Renal cortical epithelial cell (primary cell): ENCODE measurements at regions not wholly inside any gene's neighbourhood (a gene's known extent, or its start where the extent isn't known, plus 50 kb on each side); places are given as distances from the start of the nearest gene placed in this dataset.

Experiments
- DNase-seq: peaks from one replicate; pipeline ENCODE4 v3.0.0-alpha.2; 2011; ENCODE audit warnings: low read depth

DNA sequence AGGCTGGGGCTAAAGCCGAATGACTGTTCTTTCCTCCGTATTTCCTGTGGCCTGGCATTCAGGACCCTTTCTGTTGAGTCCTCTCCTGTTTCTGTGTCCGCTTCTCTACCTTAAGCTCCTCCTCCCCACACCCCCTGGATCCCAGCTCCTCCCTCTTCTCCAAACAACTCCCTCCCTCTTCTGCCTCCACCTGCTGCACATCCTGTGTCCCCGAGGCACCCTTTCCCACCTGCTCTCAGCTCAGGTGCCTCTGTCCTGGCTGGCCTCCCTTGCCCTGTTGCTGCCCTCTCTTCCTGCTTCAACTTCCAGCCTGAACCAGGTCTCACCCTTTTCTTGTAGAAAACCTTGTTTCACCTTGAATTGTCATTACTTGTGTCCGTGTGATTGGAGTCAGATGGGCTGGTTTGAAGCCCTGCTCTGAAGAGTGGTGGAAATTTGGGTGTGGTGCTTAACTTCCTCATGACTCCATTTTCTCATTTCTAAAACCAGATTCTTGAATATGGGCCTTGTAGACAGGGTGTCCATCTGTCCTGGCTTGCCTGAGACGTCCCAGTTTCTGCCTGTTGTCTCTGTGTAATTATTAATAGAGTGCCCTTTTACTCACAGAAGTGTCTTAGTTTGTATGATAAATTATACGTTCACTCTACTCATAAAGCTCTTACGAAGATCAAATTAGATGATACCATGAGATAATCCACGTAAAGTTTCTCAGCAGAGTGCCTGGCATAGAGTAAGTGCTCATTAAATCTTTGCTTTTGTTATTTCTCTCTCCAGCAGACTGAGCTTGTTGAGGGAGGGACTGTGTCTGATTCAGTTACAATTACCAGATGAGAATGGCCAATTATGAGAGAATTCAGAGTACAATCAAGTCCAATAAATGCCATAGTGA, 58.9 kb upstream of the TRABD2B start:
- DNase-seq, result no peak

- no peak for DNase-seq
Observed at GRCh38 chr1:48054232-48054631, 57.0 kb upstream of the TRABD2B start.

GRCh38 chr1:48052923-48053291, 55.7 kb upstream of the TRABD2B start:
- DNase-seq, result no peak

DNA sequence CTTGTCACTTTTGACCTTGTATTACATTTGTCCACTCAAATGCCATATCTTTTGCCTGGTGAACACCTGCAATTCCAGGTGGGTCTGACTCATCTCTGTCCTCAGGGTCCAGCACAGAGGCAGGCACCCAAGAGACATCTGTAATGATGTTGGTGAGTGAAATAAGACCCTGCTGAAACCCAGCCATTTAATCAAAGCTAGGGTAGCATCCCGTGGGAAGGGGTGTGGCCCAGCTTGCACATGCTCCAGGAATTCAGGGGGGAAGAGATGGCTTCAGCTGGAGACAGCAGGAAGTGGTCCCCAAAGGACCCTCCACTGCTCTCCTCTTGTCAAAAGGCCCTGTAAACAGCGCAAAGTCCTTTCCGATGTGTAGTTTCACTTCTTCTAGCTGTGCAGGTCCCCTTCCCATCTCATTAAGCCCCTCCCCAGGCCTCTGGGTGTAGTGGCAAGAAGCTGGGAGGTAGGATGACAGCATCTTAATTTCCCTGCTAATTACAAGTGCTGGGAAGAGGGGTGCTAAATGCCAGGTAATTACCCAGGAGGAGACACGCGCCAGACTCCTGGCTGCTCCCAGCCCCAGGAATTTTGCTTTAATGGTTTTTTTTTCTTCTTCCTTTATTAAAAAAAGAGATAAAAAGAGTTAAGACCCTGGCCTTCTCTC, 54.4 kb upstream of the TRABD2B start:
- DNase-seq, result no peak

GRCh38 chr1:48049823-48050535, 52.8 kb upstream of the TRABD2B start:
- no peak for DNase-seq

- no peak for DNase-seq
Observed at GRCh38 chr1:48048980-48049379, 51.8 kb upstream of the TRABD2B start.

DNA sequence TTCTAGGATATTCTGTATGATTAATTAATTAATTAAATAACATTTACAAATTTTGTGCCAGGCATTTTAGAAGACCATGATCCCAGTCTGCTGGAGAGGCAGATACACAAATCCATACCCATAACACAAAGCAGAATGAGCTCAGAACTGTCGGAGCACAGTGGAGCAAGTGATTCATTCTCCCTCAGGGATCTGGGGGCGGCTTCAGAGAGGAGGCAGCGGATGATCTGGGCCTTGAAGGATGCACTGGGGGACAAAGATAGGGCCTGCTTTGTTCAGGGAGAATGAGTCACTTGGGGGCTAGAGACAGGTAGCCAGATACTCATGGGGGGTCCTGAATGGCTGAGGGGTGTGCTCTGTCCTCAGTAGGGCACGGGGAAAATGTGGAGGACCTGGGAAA, 50.9 kb upstream of the TRABD2B start:
- peak; percentile 49 for DNase-seq

DNA sequence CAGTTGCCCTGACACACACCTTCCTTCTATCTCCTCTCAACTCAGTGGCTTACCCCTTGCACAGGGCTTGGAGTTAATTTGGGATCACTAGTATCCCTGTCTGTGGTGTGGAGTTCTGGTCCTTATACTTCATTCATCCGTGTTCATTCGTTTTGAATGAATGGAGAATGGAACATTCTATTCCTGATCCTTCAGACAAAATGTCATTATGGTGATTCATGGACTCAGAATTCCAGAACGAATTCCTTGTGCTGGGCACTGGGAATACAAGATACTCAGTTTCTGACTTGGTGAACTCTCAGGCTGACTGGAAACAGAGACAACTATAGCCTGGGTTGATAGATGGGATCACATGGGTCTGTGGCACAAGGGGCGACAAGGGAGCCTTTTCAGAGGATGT, 49.9 kb upstream of the TRABD2B start:
- DNase-seq, result peak; percentile 85
